ENCODE measurements at regions not wholly inside any gene's neighbourhood (a gene's known extent, or its start where the extent isn't known, plus 50 kb on each side); places are given as distances from the start of the nearest gene placed in this dataset.

GRCh38 chr18:46266473-46266872 lies 162.3 kb downstream of the HAUS1 start:
- ChIA-PET CTCF (interaction anchor here (2.8 to 3.8 kb wide), 2 partner anchors 14 to 93 kb away, joined by 13 read pairs; a partner anchor contains a TSS), POLR2A (no interaction called here)
- Histone ChIP-seq H3K4me3 (ENCODE audit: low read depth, low read length) (no peak overlapping the region), H3K27ac (ENCODE audit: extremely low read depth, low read depth, low read length) (no peak overlapping the region), H3K9me3 (ENCODE audit: control insufficient read depth, insufficient read depth, low read depth, low read length) (no peaks in the 10 kb centered on the region), H3K36me3 (ENCODE audit: control insufficient read depth in 2 of 2, insufficient read depth in 1 of 2, low read length in 2 of 2) (peaks cover 7 to 9% of the 10 kb centered on the region in 2 experiments), H3K4me1 (ENCODE audit: control insufficient read depth, insufficient read depth, low read length) (peaks cover 3% of the 10 kb centered on the region; the same call in 1 of the 2 replicates)
- TF ChIP-seq ZNF76 (tag by site-specific recombination; IDR thresholded peaks at IDR 0.05; ENCODE audit: borderline replicate concordance, low read depth) (no peak), ZNF610 (tag by site-specific recombination; IDR thresholded peaks at IDR 0.05; ENCODE audit: borderline replicate concordance) (no peak), PRDM1 (tag by site-specific recombination; IDR thresholded peaks at IDR 0.05) (no peak), ZNF600 (tag by site-specific recombination; IDR thresholded peaks at IDR 0.05) (no peak), ZNF777 (tag by site-specific recombination; IDR thresholded peaks at IDR 0.05; ENCODE audit: borderline replicate concordance) (no peak), ZNF626 (tag by site-specific recombination; IDR thresholded peaks at IDR 0.05) (no peak), GLIS1 (tag by site-specific recombination; IDR thresholded peaks at IDR 0.05) (no peak), ZNF785 (tag by site-specific recombination; IDR thresholded peaks at IDR 0.05) (no peak), ZNF184 (tag by site-specific recombination; IDR thresholded peaks at IDR 0.05) (no peak), HIC1 (tag by site-specific recombination; IDR thresholded peaks at IDR 0.05) (no peak), GLIS2 (tag by site-specific recombination; IDR thresholded peaks at IDR 0.05) (no peak), ZNF23 (tag by site-specific recombination; IDR thresholded peaks at IDR 0.05; ENCODE audit: borderline replicate concordance) (no peak)

- H3K36me3 ChIP-seq (ENCODE audit: control insufficient read depth in 2 of 2, insufficient read depth in 1 of 2, low read length in 2 of 2) = peaks cover 0 to 9% of the 10 kb centered on the region in 2 experiments; a peak in 2 of 3 replicates
- ChIA-PET CTCF (interaction anchor here (0.6 to 2.1 kb wide), 4 partner anchors 52 to 390 kb away, joined by 3 to 6 read pairs (median 4); a partner anchor contains a TSS), POLR2A (no interaction called here)
- no peaks in the 10 kb centered on the region for H3K9me3 ChIP-seq (ENCODE audit: control insufficient read depth, insufficient read depth, low read depth, low read length)
- no peak overlapping the region for H3K27ac ChIP-seq (ENCODE audit: extremely low read depth, low read depth, low read length)
- no peak for TF ChIP-seq ZNF169 (tag by site-specific recombination; IDR thresholded peaks at IDR 0.05)
- no peak for TF ChIP-seq ZNF629 (tag by site-specific recombination; IDR thresholded peaks at IDR 0.05)
- TF ChIP-seq ZNF518A (tag by site-specific recombination; conservative IDR thresholded peaks at IDR 0.05; ENCODE audit: low read depth) = no peak
- TF ChIP-seq ZNF585B (tag by site-specific recombination; IDR thresholded peaks at IDR 0.05) = no peak
- TF ChIP-seq ZNF580 (tag by site-specific recombination; IDR thresholded peaks at IDR 0.05) = no peak
- no peak for TF ChIP-seq ZBTB11 (tag by site-specific recombination; conservative IDR thresholded peaks at IDR 0.05; ENCODE audit: low read depth)
- no peak for TF ChIP-seq ZXDB (tag by site-specific recombination; IDR thresholded peaks at IDR 0.05)
- no peak for TF ChIP-seq ZNF292 (tag by site-specific recombination; IDR thresholded peaks at IDR 0.05; ENCODE audit: borderline replicate concordance, low read depth)
- peaks cover 3% of the 10 kb centered on the region; the same call in 1 of the 2 replicates for H3K4me1 ChIP-seq (ENCODE audit: control insufficient read depth, insufficient read depth, low read length)
- no peak overlapping the region for H3K4me3 ChIP-seq (ENCODE audit: low read depth, low read length)
These were observed 164.5 kb downstream of the HAUS1 start for GRCh38 chr18:46268671-46269070.
